ENCODE measurements at regions not wholly inside any gene's neighbourhood (a gene's known extent, or its start where the extent isn't known, plus 50 kb on each side); places are given as distances from the start of the nearest gene placed in this dataset.

DNA sequence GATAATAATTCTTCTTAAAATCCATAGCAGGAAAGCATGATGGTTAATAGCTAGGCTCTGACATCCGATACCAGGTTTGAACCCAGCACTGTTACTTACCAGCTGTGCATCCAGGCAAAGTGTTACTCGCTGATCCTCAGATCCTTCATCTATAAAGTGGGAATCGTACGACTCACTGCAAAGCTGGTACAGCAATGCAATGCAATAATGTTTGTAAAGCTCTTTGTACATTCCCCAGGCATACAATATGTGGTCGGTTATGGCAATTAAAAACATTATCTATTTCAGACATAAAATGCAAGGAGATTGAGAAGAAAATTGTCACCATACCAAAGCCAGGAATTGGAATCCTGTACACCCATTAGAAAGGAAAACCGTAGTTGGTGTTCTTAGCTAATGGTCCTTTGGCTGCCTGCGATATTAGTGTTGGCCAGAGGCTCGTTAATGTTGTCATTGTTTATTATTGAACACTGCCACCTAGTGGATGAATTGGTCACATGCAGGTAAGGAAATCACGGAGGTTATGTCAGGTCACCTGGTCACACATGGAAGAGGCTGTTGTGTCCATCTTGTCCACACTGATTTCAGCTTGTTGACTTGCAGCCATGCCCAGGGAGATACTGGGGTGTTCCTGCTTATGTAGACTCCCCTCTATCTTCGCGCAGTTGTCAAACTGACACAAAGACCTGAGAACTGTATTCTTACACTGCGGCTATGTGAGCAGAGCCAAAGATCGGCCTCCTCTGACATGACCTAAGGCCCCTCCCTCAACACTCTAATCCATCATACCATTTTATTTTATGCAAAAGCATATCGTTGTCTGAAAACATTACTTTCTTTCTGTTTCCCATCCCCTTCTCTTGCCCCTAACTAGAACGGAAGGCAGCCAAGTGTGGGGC, 87.5 kb upstream of the PPP2R2B start:
- peak; percentile 71 for TF ChIP-seq CTCF (IDR thresholded peaks at IDR 0.05; ENCODE audit: low read depth, low read length)
- peak; percentile 64 for DNase-seq
- H3K36me3 ChIP-seq = no peaks in the 10 kb centered on the region

GRCh38 chr5:146967646-146968045, 89.1 kb upstream of the PPP2R2B start:
- TF ChIP-seq CTCF (IDR thresholded peaks at IDR 0.05; ENCODE audit: low read depth, low read length) = no peak
- Histone ChIP-seq H3K36me3 (no peaks in the 10 kb centered on the region), H3K27ac (no peak overlapping the region), H3K27me3 (ENCODE audit: insufficient read depth, low read depth, severe bottlenecking) (no peaks in the 10 kb centered on the region), H3K4me3 (ENCODE audit: low read depth, low read length) (no peak overlapping the region), H3K9me3 (ENCODE audit: severe bottlenecking) (no peaks in the 10 kb centered on the region)
- no peak for DNase-seq

More for the DNA sequence above, 87.5 kb upstream of the PPP2R2B start:
- Histone ChIP-seq H3K9me3 (ENCODE audit: severe bottlenecking) (no peaks in the 10 kb centered on the region), H3K4me3 (ENCODE audit: low read depth, low read length) (no peak overlapping the region), H3K27ac (no peak overlapping the region), H3K27me3 (ENCODE audit: insufficient read depth, low read depth, severe bottlenecking) (no peaks in the 10 kb centered on the region)

DNA sequence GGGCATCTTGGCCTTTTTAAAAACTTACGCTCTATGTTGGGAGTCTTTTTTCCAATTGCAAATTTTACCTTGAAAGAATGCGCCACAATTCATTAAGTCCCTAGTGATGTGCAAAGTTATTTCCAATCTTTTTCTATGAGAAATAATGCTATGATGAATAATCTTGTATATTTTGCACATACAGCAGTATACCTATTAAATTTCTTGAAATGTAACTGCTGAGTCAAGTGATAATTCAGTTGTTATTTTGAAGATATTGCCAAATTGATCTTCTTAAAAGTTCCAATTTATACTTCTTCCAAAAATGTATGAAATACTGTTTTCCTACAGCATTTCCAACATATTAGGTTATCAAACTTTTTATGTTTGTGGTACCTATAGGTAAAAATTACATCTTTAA, 92.8 kb upstream of the PPP2R2B start:
- no peak for DNase-seq
- Histone ChIP-seq H3K4me3 (ENCODE audit: low read depth, low read length) (no peak overlapping the region), H3K27ac (no peak overlapping the region), H3K9me3 (ENCODE audit: severe bottlenecking) (no peaks in the 10 kb centered on the region), H3K36me3 (no peaks in the 10 kb centered on the region), H3K27me3 (ENCODE audit: insufficient read depth, low read depth, severe bottlenecking) (no peaks in the 10 kb centered on the region)
- no peak for TF ChIP-seq CTCF (IDR thresholded peaks at IDR 0.05; ENCODE audit: low read depth, low read length)

- Histone ChIP-seq H3K36me3 (no peaks in the 10 kb centered on the region), H3K27me3 (ENCODE audit: insufficient read depth, low read depth, severe bottlenecking) (no peaks in the 10 kb centered on the region), H3K4me3 (ENCODE audit: low read depth, low read length) (no peak overlapping the region), H3K9me3 (ENCODE audit: severe bottlenecking) (peaks cover 8% of the 10 kb centered on the region), H3K27ac (no peak overlapping the region)
- TF ChIP-seq CTCF (IDR thresholded peaks at IDR 0.05; ENCODE audit: low read depth, low read length) = no peak
- no peak for DNase-seq
Measured at GRCh38 chr5:146986469-146986868, 107.9 kb upstream of the PPP2R2B start.

- Histone ChIP-seq H3K9me3 (ENCODE audit: severe bottlenecking) (peaks cover 5% of the 10 kb centered on the region), H3K36me3 (no peaks in the 10 kb centered on the region), H3K4me3 (ENCODE audit: low read depth, low read length) (no peak overlapping the region), H3K27ac (no peak overlapping the region), H3K27me3 (ENCODE audit: insufficient read depth, low read depth, severe bottlenecking) (no peaks in the 10 kb centered on the region)
- no peak for DNase-seq
- TF ChIP-seq CTCF (IDR thresholded peaks at IDR 0.05; ENCODE audit: low read depth, low read length) = no peak
Measured at GRCh38 chr5:146993876-146994530, 115.4 kb upstream of the PPP2R2B start.
